A673 (cell line): ENCODE measurements at regions not wholly inside any gene's neighbourhood (a gene's known extent, or its start where the extent isn't known, plus 50 kb on each side); places are given as distances from the start of the nearest gene placed in this dataset.

Experiments
- BruUV-seq: library from RNA; stranded (reverse); fragments of 400-500 nt; replicated peaks from 2 replicates; lab custom pipeline; 2021; lab: Mats Ljungman, UMichigan
- CTCF ChIA-PET: fragments of 300-600 bp; sonication (Branson Sonifier 250); formaldehyde crosslinking; loops from one replicate; lab custom pipeline; 2022; ENCODE audit warnings: antibody characterized with exemption; lab: Charles Lee
- POLR2A ChIA-PET: fragments of 300-600 bp; sonication (Branson Sonifier 250); formaldehyde crosslinking; loops from one replicate; lab custom pipeline; 2022; ENCODE audit warnings: antibody characterized with exemption; ENCODE audit not compliant: low non-redundant PET; lab: Charles Lee
- DNase-seq: peaks from one replicate; pipeline ENCODE4 v3.0.0-alpha.2; 2015; ENCODE audit warnings: low spot score
- H3K27ac ChIP-seq: fragments of 200-600 bp; sonication (generic); 2 replicates; pipeline ENCODE4 v1.5.1; 2016; ENCODE audit warnings: mixed run types, low read depth, mild to moderate bottlenecking, mixed read lengths, antibody characterized with exemption, low read length; ENCODE audit not compliant: poor library complexity, severe bottlenecking
- H3K27me3 ChIP-seq: fragments of 200-600 bp; sonication (generic); replicated peaks from 2 replicates; pipeline ENCODE4 v1.6.1; 2017; ENCODE audit warnings: mixed run types, low read depth, mild to moderate bottlenecking, mixed read lengths, antibody characterized with exemption, low read length; ENCODE audit not compliant: insufficient read depth, poor library complexity
- H3K36me3 ChIP-seq: fragments of 200-600 bp; sonication (generic); 2 replicates; pipeline ENCODE4 v1.6.1; 2016; ENCODE audit warnings: mixed run types, mild to moderate bottlenecking, mixed read lengths, antibody characterized with exemption, low read length; ENCODE audit not compliant: insufficient read depth, poor library complexity, severe bottlenecking
- H3K4me1 ChIP-seq: fragments of 200-600 bp; sonication (generic); 2 replicates; pipeline ENCODE4 v1.6.1; 2017; ENCODE audit warnings: mixed run types, mild to moderate bottlenecking, mixed read lengths, antibody characterized with exemption, low read length; ENCODE audit not compliant: insufficient read depth, poor library complexity, severe bottlenecking
- H3K4me3 ChIP-seq: fragments of 200-600 bp; sonication (generic); 2 replicates; pipeline ENCODE4 v1.5.1; 2016; ENCODE audit warnings: low read depth, mixed run types, mild to moderate bottlenecking, mixed read lengths, low read length; ENCODE audit not compliant: poor library complexity, severe bottlenecking
- H3K9me3 ChIP-seq: fragments of 200-600 bp; sonication (generic); 2 replicates; pipeline ENCODE4 v1.6.1; 2016; ENCODE audit warnings: mixed run types, low read depth, mild to moderate bottlenecking, mixed read lengths, antibody characterized with exemption, low read length; ENCODE audit not compliant: poor library complexity, severe bottlenecking
- EZH2 ChIP-seq: fragments of 200-600 bp; sonication (generic); IDR thresholded peaks from 2 replicates; pipeline ENCODE4 v1.6.1; 2017; ENCODE audit warnings: borderline replicate concordance, low read depth, mild to moderate bottlenecking, mixed read lengths, antibody characterized with exemption, low read length; ENCODE audit not compliant: poor library complexity, severe bottlenecking
- intact Hi-C: fragments of 100-400 bp; cut with micrococcal nuclease; formaldehyde crosslinking; loops from one replicate; pipeline ENCODE4 v1.10.0; 2022; ENCODE audit not compliant: unreplicated experiment
- TF ChIP-seq, protein P1 (sequence below): fragments of 300-800, 200-600 bp; sonication (generic); conservative IDR thresholded peaks from 2 replicates; pipeline ENCODE4 v1.5.1; 2017; ENCODE audit warnings: low read depth, mild to moderate bottlenecking, antibody characterized with exemption, low read length, moderate library complexity, mixed read lengths

DNA sequence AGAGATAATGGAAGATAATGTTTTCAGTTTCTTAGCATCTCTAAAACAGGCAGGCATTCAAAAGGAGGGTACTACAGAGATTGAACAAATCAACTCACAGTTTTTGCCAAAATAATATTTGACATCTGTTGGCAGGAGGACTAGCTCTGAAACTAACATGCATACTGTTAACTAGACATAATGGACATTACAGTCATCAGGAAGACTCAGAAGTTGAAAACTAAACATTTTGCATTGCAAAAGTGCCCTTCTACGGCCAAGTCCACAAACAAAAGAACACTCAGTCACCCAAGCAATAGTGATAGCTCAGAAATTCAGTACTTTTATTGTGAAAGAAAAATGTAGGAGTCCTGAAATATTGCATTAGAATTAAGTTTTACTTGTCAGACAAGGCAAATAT lies 399.0 kb downstream of the HGF start:
- Histone ChIP-seq H3K4me1 (no peaks in the 10 kb centered on the region), H3K9me3 (no peaks in the 10 kb centered on the region), H3K27me3 (no peaks in the 10 kb centered on the region), H3K4me3 (no peak overlapping the region), H3K27ac (no peak overlapping the region), H3K36me3 (no peaks in the 10 kb centered on the region)
- ChIA-PET POLR2A (no interaction called here), CTCF (no interaction called here)
- no TSS peak for BruUV-seq
- intact Hi-C loops: no loop called here
- TF ChIP-seq, protein P1, sequence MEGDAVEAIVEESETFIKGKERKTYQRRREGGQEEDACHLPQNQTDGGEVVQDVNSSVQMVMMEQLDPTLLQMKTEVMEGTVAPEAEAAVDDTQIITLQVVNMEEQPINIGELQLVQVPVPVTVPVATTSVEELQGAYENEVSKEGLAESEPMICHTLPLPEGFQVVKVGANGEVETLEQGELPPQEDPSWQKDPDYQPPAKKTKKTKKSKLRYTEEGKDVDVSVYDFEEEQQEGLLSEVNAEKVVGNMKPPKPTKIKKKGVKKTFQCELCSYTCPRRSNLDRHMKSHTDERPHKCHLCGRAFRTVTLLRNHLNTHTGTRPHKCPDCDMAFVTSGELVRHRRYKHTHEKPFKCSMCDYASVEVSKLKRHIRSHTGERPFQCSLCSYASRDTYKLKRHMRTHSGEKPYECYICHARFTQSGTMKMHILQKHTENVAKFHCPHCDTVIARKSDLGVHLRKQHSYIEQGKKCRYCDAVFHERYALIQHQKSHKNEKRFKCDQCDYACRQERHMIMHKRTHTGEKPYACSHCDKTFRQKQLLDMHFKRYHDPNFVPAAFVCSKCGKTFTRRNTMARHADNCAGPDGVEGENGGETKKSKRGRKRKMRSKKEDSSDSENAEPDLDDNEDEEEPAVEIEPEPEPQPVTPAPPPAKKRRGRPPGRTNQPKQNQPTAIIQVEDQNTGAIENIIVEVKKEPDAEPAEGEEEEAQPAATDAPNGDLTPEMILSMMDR: no peak
- no peak for TF ChIP-seq EZH2
- DNase-seq: no peak

DNA sequence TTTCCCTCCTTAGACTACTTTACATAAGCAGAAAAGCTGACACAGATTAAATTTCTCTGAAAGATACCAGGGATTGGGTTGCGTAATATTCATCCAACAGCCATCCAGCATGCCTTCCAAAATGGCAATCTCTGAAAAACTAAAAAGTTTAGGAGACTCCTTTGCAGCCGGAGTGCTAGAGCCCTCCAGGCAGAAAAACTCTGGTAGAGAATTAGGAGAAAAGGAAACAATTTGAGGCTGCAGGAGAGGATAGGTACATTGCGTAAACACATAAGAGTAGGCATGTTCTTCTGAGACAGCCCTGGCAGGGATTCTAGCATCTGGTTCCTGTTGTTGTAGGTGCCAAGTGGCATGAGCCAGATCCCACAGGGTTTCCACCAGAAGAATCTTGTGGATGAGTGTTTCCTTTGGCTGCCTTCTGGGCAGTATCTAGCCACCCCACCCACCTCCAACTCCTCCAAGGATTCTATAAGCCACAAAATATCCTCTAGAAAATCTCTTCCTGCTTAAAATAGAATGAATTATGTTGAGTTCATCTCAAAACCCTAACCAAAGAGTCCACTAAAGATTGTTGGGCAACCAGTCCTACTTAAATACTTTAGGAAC lies 402.4 kb downstream of the HGF start:
- no peak for TF ChIP-seq EZH2
- TF ChIP-seq, protein P1: no peak
- H3K36me3 ChIP-seq: no peaks in the 10 kb centered on the region
- no peaks in the 10 kb centered on the region for H3K27me3 ChIP-seq
- POLR2A ChIA-PET: no interaction called here
- no TSS peak for BruUV-seq
- H3K4me3 ChIP-seq: no peak overlapping the region
- H3K4me1 ChIP-seq: no peaks in the 10 kb centered on the region
- DNase-seq: peak; percentile 8
- intact Hi-C loops: no loop called here
- CTCF ChIA-PET: no interaction called here
- H3K27ac ChIP-seq: no peak overlapping the region
- no peaks in the 10 kb centered on the region for H3K9me3 ChIP-seq

DNA sequence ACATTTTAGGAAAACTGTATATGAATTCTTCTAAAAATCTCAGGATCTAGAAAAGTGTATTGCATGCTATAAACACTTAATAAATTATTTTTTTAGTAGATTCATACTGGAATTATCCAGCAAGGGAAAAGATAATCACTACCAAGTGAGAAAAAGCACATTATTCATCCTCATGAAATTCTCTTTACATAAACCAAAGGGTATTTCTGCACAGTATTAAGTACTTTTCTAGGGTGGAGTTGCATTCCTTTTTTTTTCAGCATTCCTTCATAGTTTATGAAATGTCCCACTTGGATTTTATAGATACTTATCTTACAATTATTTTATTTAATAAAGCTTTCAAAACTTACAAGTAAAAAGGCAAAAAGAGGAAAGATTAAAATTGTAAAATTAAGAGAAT lies 403.3 kb downstream of the HGF start:
- intact Hi-C loops: no loop called here
- no TSS peak for BruUV-seq
- no peaks in the 10 kb centered on the region for H3K36me3 ChIP-seq
- no peaks in the 10 kb centered on the region for H3K4me1 ChIP-seq
- no peaks in the 10 kb centered on the region for H3K9me3 ChIP-seq
- H3K27ac ChIP-seq: no peak overlapping the region
- ChIA-PET CTCF (no interaction called here), POLR2A (no interaction called here)
- H3K27me3 ChIP-seq: peaks cover 3% of the 10 kb centered on the region
- TF ChIP-seq EZH2: no peak
- TF ChIP-seq, protein P1: no peak
- DNase-seq: no peak
- no peak overlapping the region for H3K4me3 ChIP-seq
